Fibroblast of skin of back (primary cell): ENCODE measurements at regions not wholly inside any gene's neighbourhood (a gene's known extent, or its start where the extent isn't known, plus 50 kb on each side); places are given as distances from the start of the nearest gene placed in this dataset.

Experiments used
- DNase-seq: peaks from one replicate; pipeline ENCODE4 v3.0.0-alpha.2; 2013

DNA sequence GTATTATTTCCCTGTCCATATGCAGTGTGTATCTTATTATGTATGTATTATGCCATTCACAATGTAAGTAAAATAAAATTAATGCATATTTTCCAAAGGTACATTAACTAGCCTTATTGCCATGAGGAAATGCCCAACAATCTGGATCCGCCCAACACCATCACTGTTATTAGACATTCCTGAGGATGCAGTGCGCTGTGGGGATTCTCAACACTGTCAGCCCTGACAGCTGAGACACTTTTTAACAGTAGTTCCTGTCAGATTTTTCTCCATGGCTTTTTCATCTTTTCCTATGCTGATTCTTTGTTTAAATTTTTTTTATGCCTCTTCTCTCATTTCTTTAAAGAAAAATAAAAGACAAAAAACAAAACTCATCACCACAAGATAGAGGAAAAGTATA is 1632.9 kb upstream of the PABPC4L start:
- no peak for DNase-seq

- no peak for DNase-seq
Observed at GRCh38 chr4:135833529-135833928, 1631.9 kb upstream of the PABPC4L start.

- DNase-seq = no peak
Observed at GRCh38 chr4:135824759-135825296, 1623.2 kb upstream of the PABPC4L start.

GRCh38 chr4:135804785-135805184 is 1603.2 kb upstream of the PABPC4L start:
- DNase-seq = no peak

DNA sequence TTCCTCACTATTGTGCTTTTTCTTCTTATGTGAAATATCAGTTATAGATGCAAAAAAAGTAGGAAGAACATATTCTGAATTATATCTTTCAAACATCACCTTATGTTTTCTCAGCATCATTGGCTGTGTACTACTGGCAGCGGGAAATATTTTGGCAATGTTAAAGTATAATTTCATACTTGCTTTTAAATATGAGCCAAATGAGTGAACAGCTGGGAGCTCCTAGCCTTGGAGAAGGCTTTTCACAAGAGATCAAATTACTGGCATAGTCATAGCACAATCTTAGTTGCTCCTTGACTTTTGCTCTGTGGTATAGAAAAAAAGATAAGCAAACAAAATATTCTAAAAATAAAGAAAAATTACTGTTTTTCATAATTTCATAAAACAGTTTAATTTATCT is 1575.8 kb upstream of the PABPC4L start:
- DNase-seq = no peak

DNA sequence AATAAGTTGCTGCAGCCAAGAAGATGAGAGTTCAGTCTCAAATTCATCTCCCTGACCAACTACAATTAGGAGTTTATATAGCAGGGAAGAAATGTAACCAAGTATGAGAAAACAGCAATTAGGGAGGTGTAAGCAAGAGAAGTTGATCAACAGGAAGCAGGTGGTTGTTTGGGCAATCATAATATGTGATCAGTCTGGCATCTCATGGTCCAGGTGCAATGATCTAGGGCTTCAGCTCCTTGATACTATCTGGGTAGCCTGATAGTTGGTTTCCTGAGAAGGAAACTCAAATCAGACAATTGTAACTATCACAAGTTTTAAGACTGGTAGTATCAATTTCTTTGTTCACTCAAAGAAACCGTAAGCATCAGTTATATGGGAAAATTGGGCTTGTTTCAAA is 1574.3 kb upstream of the PABPC4L start:
- DNase-seq = no peak

DNA sequence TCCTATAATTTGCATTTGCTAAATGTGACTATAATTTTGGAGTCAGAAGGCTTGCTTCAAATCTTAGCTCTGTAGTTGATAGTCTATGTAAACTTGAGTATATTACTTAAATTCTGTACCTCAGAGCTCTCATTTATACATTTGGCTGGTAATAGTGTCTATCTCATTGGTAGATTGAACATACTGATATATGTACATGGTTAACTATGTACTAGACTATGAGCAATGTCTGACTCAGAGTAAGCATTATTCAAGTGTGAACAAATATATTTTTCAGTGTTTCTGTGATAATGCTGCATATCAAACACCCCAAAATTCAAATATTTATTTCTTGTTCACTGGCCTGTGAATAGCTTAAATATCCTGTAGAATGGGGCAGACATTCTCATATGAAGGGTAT is 1568.9 kb upstream of the PABPC4L start:
- DNase-seq = no peak

DNA sequence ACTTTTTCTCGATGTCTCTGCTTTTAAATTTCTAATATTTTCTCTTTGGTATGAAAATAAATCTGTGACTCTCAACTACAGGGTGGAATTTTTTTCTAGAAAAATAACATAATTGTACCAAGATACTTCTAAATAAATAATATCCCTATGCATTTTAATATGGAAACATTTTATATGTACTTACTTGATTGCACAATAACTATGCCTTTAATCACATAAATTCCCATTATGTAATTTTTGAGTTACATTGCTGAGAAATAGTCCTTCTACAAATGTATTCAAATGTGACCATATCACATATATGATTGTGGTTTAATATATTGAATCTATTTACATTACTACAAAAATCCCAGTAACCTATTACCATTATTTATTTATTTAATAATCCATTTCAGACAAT is 1543.3 kb upstream of the PABPC4L start:
- no peak for DNase-seq

GRCh38 chr4:135741583-135741982 is 1540.0 kb upstream of the PABPC4L start:
- no peak for DNase-seq

DNA sequence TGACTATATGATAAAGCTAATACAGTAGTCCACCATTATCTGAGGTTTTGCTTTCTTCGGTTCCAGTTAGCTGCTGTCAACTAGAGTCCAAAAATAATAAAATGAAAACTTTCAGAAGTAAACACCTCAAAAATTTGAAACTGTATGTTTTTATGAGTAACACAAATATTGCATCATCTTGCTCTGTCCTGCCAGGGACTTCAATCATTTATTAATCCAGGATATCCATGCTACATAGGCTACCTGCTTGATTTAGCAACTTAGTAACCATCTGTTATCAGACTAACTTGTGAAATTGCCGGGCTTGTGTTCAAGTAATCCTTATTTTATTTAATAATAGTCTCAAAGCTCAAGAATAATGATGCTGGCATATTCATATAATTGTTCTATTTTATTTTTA is 1537.8 kb upstream of the PABPC4L start:
- DNase-seq = no peak

- no peak for DNase-seq
Observed at GRCh38 chr4:135735512-135735911, 1533.9 kb upstream of the PABPC4L start.

GRCh38 chr4:135732448-135732847 is 1530.9 kb upstream of the PABPC4L start:
- no peak for DNase-seq

DNA sequence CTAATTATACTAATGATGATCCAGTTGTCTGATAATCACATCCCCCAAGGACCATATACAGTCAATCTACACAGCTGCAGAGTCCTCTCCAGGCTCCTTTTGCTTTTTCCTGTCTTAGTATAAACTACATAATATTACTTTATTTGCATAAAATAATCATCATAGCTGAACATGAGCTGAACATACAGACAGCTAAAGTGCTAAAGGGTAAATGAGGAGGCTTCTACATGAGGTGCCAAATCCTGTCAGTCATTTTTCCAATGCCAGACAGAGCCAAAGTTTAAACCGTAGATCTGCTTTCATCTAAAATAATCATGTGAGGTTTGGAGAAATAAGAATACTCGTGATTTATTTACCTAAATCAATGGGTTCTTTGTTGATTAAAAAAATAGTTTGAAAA is 1530.1 kb upstream of the PABPC4L start:
- no peak for DNase-seq

DNA sequence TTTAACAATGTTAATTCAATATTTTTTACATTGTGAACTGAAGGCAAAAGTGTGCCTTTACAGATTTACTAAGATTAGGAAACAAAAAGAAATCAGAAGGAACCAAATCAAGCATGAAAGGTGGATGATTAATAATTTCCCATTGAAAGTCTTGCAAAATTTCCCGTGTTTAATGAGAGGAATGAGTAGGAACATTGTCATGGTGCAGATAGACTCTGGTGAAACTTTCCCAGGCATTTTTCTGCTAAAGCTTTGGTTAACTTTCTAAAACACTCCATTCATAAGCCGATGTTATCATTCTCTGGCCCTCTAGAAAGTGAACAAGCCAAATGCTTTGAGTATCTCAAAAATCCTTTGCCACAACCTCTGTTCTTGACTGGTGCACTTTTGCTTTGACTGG is 1522.8 kb upstream of the PABPC4L start:
- no peak for DNase-seq

DNA sequence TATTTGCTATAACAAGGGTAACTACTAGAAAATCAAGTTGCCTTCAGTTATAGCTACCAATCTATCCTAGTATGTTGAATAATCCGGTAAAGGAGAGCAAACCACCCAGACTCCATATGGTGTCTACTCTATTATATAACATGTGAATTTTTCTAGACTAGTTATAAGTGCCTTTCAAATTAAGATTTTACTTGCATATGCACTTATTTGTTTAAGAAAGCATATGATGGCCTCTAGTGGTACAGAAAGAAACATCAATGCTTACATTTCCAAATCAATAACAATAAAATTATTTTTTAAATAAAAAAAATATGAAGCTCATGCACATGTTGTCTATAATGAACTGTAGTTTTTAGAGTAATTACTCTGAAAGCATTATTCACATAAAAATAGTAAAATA is 1516.4 kb upstream of the PABPC4L start:
- peak; percentile 3 for DNase-seq

GRCh38 chr4:135705343-135705742 is 1503.8 kb upstream of the PABPC4L start:
- DNase-seq = no peak

DNA sequence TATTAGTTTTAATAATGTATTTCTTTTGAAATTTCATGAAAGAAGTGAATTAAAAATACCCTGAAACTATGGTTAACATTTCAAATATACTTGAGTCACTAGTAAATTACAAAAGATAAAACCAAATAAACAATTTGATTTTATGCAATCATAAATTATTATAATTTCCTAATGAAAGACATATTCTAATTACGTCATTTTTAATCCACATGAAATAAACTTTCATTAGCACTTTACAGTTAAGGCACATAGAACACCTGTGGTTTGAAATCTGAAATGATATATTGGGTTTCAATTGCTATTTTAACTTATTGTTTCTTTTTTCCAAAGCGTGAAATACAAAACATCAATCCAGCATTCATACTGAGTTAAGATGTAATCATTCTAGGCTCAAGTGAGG is 1492.5 kb upstream of the PABPC4L start:
- no peak for DNase-seq

DNA sequence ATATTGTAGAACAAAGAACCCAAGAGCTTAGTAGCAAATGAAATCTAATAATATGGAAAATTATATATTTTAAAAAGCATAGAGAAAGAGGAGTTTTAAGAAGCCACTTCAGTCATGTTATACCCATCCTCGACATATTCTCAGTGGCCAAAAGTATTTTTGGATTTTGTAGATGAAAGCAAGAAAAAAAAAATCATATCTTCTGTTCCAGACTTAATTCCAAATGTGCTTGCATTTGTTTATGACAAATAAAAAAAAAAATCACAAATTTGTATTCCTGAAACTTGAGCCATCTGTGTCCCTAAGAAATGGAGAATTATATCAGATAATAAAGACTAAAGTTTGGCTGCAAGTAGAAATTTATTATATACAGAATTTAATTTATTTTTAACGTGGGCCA is 1482.4 kb upstream of the PABPC4L start:
- DNase-seq = no peak

DNA sequence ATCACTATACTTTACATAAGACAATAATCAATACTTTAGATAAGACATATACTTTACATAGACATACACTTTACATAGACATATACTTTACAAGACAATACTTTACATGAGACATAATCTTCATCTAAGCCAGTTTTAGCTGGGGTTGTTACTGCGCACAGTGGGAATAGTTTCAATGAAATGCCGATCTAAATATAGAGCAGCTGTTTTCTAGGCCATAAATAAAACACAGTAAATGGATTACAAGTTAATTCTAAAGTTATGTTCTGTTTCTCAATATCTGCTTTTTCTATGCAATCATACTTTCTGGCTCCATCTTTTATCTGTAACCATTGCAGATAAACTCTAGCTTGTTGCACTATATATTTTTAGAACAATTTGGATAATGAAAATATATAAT is 1470.6 kb upstream of the PABPC4L start:
- no peak for DNase-seq

DNA sequence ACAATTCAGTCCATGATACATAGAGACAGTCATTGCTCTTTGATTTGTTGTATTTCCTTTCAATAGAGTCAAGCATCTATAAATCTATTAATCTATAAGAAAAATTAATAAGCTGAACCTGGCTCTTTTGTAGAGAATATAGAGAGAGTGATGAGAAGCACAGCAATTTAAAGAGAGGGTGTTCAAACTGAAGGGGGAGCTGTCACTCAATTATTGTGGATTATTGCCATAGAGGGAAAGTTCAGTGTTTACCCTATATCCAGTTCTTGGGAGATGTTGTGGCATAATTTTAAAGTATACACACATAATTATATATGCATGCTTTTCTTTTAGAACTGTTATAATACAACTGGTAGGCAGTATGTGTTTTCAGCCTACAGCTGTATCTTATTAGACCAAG is 1469.0 kb upstream of the PABPC4L start:
- no peak for DNase-seq
